ENCODE measurements at regions not wholly inside any gene's neighbourhood (a gene's known extent, or its start where the extent isn't known, plus 50 kb on each side); places are given as distances from the start of the nearest gene placed in this dataset.

- DNase-seq (ENCODE audit: low spot score) = no peak
Observed at GRCh38 chr11:115720602-115721245, 216.5 kb upstream of the CADM1 start.

GRCh38 chr11:115718945-115719344 lies 214.7 kb upstream of the CADM1 start:
- DNase-seq (ENCODE audit: low spot score) = no peak

- no peak for DNase-seq (ENCODE audit: low spot score)
Observed at GRCh38 chr11:115718106-115718505, 213.9 kb upstream of the CADM1 start.

DNA sequence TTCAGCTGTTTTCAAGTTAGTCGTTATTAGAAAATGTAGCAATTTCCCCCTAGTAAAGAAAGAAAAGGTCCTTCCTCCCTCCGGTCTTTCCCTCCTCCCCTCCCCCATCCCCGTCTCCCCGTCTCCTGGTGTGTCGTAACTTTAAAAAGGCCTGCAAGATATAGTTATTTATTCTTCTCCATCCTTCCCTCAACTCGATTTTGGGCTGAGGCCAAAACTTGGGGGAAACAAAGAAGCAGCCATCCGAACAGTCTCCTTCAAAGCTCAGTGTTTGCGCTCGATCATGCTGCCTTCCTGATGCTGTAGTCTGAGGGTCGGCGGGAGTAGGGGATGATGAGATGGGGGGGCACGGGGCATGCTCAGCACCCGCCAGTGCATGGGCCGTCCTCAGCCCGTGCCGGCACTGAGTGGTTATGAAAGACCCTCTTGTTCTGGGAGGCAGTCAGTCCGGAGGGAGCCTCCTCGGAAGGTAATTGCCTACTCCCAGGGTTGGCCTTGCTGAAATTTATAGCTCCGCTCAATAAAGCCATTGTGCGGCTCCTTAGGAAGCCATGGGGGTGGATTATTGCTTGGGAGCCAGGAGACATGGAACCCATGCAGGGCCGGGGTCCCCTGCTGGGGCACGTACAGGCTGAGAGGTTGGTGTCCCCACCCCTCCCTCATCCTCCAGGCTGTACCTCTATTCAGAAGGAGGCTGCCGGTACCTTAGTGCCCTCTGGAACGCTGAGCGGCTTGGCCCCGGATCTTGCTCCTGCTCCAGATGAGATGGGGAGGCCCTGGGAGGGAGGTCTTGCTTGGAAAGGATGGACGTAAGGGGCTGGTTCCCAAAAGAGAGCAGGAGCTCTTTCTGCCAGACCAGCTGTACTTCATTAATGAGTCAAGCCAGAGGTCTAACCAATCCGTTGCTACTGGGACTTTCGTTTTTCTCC lies 212.7 kb upstream of the CADM1 start:
- DNase-seq (ENCODE audit: low spot score) = peak; percentile 30

GRCh38 chr11:115716080-115716479 lies 211.9 kb upstream of the CADM1 start:
- DNase-seq (ENCODE audit: low spot score) = no peak

- no peak for DNase-seq (ENCODE audit: low spot score)
Observed at GRCh38 chr11:115715251-115715770, 211.1 kb upstream of the CADM1 start.

- no peak for DNase-seq (ENCODE audit: low spot score)
Observed at GRCh38 chr11:115712296-115712695, 208.1 kb upstream of the CADM1 start.

DNA sequence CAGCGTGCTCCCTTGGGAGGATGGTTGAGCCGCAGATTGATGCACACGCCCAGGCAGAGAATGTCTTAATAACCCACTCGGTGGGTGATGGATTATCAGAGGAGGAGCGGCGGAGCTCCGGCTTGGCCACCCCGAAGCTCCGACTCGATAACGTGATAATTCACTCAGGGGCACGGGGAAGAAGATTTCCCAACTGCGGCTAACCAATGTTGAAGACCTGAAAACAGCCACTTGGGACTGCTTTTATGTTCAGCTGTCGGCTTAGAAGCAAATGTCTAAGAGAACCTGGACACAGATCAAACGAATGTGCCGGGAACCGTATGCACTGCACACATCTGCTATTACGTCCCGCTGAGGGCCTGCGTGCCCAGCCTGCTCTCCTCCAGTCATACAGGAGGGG lies 206.8 kb upstream of the CADM1 start:
- no peak for DNase-seq (ENCODE audit: low spot score)

DNA sequence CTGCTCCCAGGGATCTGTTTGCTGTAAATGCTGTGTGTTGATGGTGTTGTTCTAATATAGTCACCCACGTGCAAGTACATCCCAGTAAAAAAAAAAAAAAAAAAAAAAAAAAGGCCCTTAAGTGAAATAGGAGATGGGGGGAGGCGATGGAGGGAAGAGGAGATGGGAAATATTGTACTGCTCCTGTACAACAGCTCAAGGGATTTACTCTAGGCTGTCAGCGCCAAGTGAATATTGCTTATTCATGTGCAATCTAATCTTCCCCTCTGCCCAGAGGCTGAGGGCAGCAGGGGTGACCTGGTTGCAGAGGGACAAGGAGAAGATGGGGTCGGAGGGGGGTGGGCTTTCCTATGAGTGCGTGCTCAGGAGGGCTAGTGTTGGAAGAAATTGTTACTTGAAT lies 206.2 kb upstream of the CADM1 start:
- no peak for DNase-seq (ENCODE audit: low spot score)

GRCh38 chr11:115709297-115709696 lies 205.1 kb upstream of the CADM1 start:
- DNase-seq (ENCODE audit: low spot score) = no peak

DNA sequence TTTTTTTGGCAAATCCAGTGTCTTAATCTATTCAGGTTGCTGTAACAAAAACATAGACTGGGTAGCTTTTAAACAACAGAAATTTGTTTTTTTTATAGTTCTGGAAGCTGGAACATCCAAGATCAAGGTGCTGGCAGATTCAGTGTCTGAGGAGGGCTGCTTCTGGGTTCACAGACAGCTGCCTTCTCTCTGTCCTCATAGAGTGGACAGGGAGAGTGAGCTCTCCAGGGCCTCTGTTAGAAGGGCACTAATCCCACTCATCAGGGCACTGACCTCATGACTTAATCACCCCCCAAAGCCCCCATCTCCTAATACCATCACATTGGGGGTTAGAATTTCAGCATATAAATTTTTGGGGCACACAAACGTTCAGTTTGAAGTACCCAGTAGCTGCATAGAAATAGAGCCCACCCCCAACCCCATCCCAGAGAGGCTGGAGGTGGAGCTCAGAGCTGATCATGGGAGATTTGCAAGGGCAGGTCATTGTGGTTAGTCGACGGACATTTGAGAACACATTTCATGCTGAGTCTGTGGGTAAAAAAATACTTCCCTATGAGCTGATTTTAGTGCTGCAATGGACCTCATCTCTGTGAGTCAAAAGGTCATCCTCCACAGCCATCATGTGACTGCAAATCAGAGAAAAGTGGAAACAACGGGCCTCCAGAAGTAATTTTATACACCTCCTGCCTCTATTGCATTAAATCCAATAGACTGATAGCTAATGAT lies 203.1 kb upstream of the CADM1 start:
- no peak for DNase-seq (ENCODE audit: low spot score)

- peak; percentile 22 for DNase-seq (ENCODE audit: low spot score)
Observed at GRCh38 chr11:115706626-115707135, 202.5 kb upstream of the CADM1 start.

DNA sequence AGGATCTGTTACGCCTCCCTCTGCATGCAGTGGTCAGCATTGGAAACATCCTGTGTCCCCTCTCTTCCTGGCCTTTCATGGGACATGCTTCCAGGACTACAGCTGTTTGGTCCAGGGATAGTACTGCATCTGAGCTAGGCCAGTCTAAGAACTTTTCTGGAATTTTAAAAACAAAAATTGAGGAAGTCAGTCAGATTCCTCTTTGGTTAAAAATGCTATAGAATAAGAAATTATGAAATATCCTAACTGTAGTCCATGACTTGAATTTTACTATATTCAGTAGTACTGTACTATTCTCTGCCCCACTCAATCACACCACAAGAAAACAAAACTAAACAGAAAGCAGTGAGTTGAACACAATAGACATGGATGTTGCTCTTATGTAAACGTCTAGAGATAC lies 201.0 kb upstream of the CADM1 start:
- no peak for DNase-seq (ENCODE audit: low spot score)

- no peak for DNase-seq (ENCODE audit: low spot score)
Observed at GRCh38 chr11:115700981-115701875, 197.0 kb upstream of the CADM1 start.

- no peak for DNase-seq (ENCODE audit: low spot score)
Observed at GRCh38 chr11:115700496-115700895, 196.3 kb upstream of the CADM1 start.

- peak; percentile 86 for DNase-seq (ENCODE audit: low spot score)
Observed at GRCh38 chr11:115699733-115700132, 195.5 kb upstream of the CADM1 start.

GRCh38 chr11:115699326-115699725 lies 195.1 kb upstream of the CADM1 start:
- no peak for DNase-seq (ENCODE audit: low spot score)

- DNase-seq (ENCODE audit: low spot score) = no peak
Observed at GRCh38 chr11:115698243-115698642, 194.0 kb upstream of the CADM1 start.

GRCh38 chr11:115696563-115696962 lies 192.3 kb upstream of the CADM1 start:
- DNase-seq (ENCODE audit: low spot score) = no peak

DNA sequence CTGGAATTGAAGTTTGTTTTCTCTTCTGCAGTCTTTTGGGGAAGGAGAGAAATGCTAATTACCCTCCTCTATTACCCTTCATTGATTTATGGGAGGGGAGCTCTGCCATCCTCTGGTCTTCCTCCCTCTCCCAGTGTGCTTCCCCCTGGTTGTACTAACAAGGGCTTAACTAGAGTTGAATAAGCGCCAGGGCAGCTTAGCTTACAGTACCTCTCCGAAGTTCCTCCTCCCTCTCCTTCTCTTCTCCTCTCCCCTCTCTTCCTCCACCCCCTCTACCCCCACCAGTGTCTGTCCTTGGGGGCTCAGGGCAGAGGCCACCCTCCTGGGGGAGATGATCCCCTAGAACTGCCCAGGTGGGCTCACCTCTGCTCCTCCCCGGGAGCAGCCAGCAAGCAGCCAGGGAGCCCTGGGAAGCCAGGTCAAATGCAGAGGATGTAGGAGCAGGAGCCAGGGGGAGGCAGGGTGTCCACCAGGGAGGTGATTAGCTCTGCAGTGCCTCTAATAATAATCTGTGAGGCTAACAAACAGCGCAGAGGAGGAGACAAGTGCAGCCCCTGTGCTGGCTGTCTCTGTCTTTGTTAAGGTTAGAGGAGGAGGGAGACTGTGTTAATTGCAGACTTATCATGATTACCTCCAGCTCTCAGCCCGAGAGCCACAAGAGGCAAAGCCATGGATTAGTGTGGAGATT lies 191.6 kb upstream of the CADM1 start:
- DNase-seq (ENCODE audit: low spot score) = no peak

DNA sequence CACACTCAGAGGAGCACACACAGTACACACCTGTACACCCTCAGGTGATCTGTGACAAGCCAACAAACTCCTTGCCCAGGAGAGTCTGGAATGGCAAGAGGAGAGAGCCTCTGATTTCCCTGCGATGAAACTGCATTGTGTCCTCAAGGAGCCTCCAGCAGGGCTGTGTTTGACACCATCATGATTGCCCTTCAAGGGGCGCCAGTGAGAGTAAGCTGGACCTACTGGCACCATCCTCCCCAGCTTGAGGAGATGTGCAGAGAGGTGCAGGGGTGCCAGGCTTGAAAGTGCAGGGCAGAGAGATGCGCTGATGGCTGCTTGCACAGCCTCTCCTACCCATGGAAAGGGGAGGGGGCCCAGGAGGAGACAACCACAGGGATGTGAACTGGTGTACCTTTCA lies 188.8 kb upstream of the CADM1 start:
- no peak for DNase-seq (ENCODE audit: low spot score)
